ENCODE measurements at regions not wholly inside any gene's neighbourhood (a gene's known extent, or its start where the extent isn't known, plus 50 kb on each side); places are given as distances from the start of the nearest gene placed in this dataset.

GRCh38 chr1:14468751-14469150, 129.7 kb upstream of the KAZN start:
- DNase-seq: no peak

GRCh38 chr1:14470802-14471201, 127.7 kb upstream of the KAZN start:
- DNase-seq: no peak

- no peak for DNase-seq
Measured at GRCh38 chr1:14474856-14475255, 123.6 kb upstream of the KAZN start.

GRCh38 chr1:14476170-14476955, 122.1 kb upstream of the KAZN start:
- no peak for DNase-seq

GRCh38 chr1:14478120-14478519, 120.4 kb upstream of the KAZN start:
- no peak for DNase-seq

GRCh38 chr1:14479865-14480264, 118.6 kb upstream of the KAZN start:
- DNase-seq: no peak

- no peak for DNase-seq
Measured at GRCh38 chr1:14482784-14483450, 115.6 kb upstream of the KAZN start.

GRCh38 chr1:14485285-14485684, 113.2 kb upstream of the KAZN start:
- DNase-seq: no peak

GRCh38 chr1:14486401-14487201, 111.9 kb upstream of the KAZN start:
- DNase-seq: no peak

- DNase-seq: no peak
Measured at GRCh38 chr1:14487671-14488070, 110.8 kb upstream of the KAZN start.

GRCh38 chr1:14494911-14495310, 103.6 kb upstream of the KAZN start:
- no peak for DNase-seq

- DNase-seq: no peak
Measured at GRCh38 chr1:14495381-14495780, 103.1 kb upstream of the KAZN start.

- DNase-seq: no peak
Measured at GRCh38 chr1:14495996-14496395, 102.5 kb upstream of the KAZN start.

- no peak for DNase-seq
Measured at GRCh38 chr1:14498839-14499238, 99.6 kb upstream of the KAZN start.

GRCh38 chr1:14499312-14500040, 99.0 kb upstream of the KAZN start:
- no peak for DNase-seq

- DNase-seq: no peak
Measured at GRCh38 chr1:14500041-14500440, 98.4 kb upstream of the KAZN start.

- DNase-seq: no peak
Measured at GRCh38 chr1:14500912-14501311, 97.6 kb upstream of the KAZN start.

- no peak for DNase-seq
Measured at GRCh38 chr1:14504517-14504916, 94.0 kb upstream of the KAZN start.

- no peak for DNase-seq
Measured at GRCh38 chr1:14506471-14507255, 91.8 kb upstream of the KAZN start.

- DNase-seq: no peak
Measured at GRCh38 chr1:14507262-14507661, 91.2 kb upstream of the KAZN start.

- no peak for DNase-seq
Measured at GRCh38 chr1:14508613-14509012, 89.9 kb upstream of the KAZN start.

GRCh38 chr1:14511166-14511680, 87.3 kb upstream of the KAZN start:
- DNase-seq: no peak

All from COR-L47 (cell line).